GM19463 (cell line): ENCODE measurements at regions not wholly inside any gene's neighbourhood (a gene's known extent, or its start where the extent isn't known, plus 50 kb on each side); places are given as distances from the start of the nearest gene placed in this dataset.

Experiments
- ATAC-seq: cut with Tn5 transposase; IDR thresholded peaks from one replicate; pipeline ENCODE4 v1.9.1; 2021; ENCODE audit warnings: mild to moderate bottlenecking, moderate library complexity; ENCODE audit not compliant: unreplicated experiment

GRCh38 chr5:72558046-72558336 is 50.8 kb upstream of the ZNF366 start:
- no peak for ATAC-seq

DNA sequence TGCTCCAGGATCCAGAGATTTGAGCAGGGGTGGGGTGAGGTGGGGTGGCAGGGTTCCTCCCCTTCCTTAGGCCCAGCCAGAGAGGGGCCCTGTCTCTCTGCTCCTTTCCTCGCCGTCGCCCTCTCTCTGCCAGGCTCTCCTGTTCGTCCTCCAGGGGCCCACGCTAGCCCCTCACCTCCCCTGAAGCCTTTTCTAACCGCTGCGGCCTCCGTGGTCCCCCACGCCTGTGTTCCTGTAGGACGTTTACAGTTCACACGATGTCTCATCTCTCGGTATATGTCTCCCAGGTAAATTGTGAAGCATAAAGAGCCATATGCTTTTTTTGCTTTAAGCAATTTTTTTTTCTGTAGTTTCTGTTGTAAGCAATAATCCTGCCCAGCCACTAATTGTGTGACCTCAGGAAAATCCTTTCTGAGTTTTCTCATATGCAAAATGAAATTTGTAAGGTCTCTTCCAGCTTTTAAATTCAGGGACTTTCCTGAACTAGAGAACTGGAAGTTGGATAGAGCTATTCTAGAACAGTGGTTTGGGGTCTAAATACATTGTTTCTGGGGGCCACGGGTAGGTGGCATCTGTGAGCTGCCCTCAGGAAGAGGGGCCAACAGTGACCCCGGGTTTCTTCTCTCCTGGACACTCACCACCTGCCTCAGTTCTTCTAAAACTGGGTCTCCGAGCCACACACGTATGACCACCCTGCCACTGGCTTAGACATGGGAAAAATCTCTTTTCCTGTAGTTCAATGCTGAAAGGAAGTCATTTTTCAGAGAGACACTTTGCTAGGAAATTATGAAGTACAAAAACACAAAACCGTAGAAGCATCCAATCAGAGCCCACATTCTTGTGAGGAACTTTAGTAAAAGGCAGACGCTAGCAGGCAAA is 50.2 kb upstream of the ZNF366 start:
- peak; percentile 8 for ATAC-seq
